ENCODE measurements at regions not wholly inside any gene's neighbourhood (a gene's known extent, or its start where the extent isn't known, plus 50 kb on each side); places are given as distances from the start of the nearest gene placed in this dataset.

GRCh38 chr7:47634273-47634672 is 52.4 kb upstream of the TNS3 start (continued):
- TF ChIP-seq USF2 (IDR thresholded peaks at IDR 0.05; ENCODE audit: low read depth, low read length) (no peak), BHLHE40 (IDR thresholded peaks at IDR 0.05; ENCODE audit: low read depth, low read length) (no peak), NFE2L2 (IDR thresholded peaks at IDR 0.05; ENCODE audit: low read depth, low read length) (no peak), MAFK (IDR thresholded peaks at IDR 0.05; ENCODE audit: low read depth, low read length) (no peak)

- in situ Hi-C loops (cut with MboI; ENCODE audit: low sequenced_read_pairs) (no loop called here), intact Hi-C loops (cut with micrococcal nuclease) (no loop called here), dilution Hi-C loops (cut with HindIII; ENCODE audit: low sequenced_read_pairs, unreplicated experiment) (no loop called here)
- WGBS, 2 experiments (ENCODE audit: extremely low coverage in 2 of 2, insufficient read length in 1 of 2): no CpG with 5 or more reads among the region's 10 CpGs
- BruUV-seq (replicated peaks): no TSS peak
- Histone ChIP-seq H3K4me3 (ENCODE audit: insufficient read depth, low read depth, low read length) (no peak overlapping the region), H3K56ac (ENCODE audit: extremely low read depth, insufficient read depth, low read length) (no peak overlapping the region), H2BK20ac (ENCODE audit: low read depth, low read length) (no peak overlapping the region), H3K4me1 (ENCODE audit: control insufficient read depth, insufficient read depth, low read length) (peaks cover 14% of the 10 kb centered on the region), H3K18ac (ENCODE audit: low read depth, low read length) (no peak overlapping the region; the same call in 1 of the 2 replicates), H3K23ac (ENCODE audit: low read depth, low read length) (no peak overlapping the region), H3K9me3 (ENCODE audit: control insufficient read depth, insufficient read depth, low read length) (no peaks in the 10 kb centered on the region), H2AFZ (replicated peaks; ENCODE audit: low read length, poor library complexity) (no peak overlapping the region), H2BK15ac (ENCODE audit: low read depth, low read length) (no peak overlapping the region; the same call in 2 of the 3 replicates), H2BK5ac (ENCODE audit: low read depth, low read length, poor library complexity, severe bottlenecking) (no peak overlapping the region), H3K14ac (replicated peaks; ENCODE audit: low read depth, low read length) (no peak overlapping the region), H3K4ac (ENCODE audit: low read depth, low read length) (peak overlapping the region; percentile 48), H4K5ac (ENCODE audit: low read depth, low read length) (no peak overlapping the region; the same call in 1 of the 2 replicates), H3K36me3 (ENCODE audit: control insufficient read depth, insufficient read depth, low read length) (no peaks in the 10 kb centered on the region), H2AK9ac (replicated peaks; ENCODE audit: low read depth, low read length, poor library complexity) (no peak overlapping the region), H3K27ac (ENCODE audit: insufficient read depth, low read length) (no peak overlapping the region), H3K4me2 (ENCODE audit: low read depth, low read length) (no peak overlapping the region), H3K9ac (ENCODE audit: low read depth, low read length) (no peak overlapping the region), H4K20me1 (ENCODE audit: insufficient read depth, low read length) (no peaks in the 10 kb centered on the region), H4K8ac (ENCODE audit: low read depth in 2 of 2, low read length in 2 of 2) (no peak overlapping the region), H3K79me1 (ENCODE audit: low read depth in 1 of 2, low read length in 2 of 2) (no peaks in the 10 kb centered on the region), H2AK5ac (ENCODE audit: low read depth, low read length) (peak overlapping the region; percentile 80), H3K27me3 (ENCODE audit: control insufficient read depth, insufficient read depth, low read length) (no peaks in the 10 kb centered on the region), H4K91ac (ENCODE audit: insufficient read depth, low read depth, low read length) (peak overlapping the region; percentile 24; the same call in 1 of the 2 replicates), H3K9me1 (ENCODE audit: insufficient read depth, low read length) (peaks cover 15% of the 10 kb centered on the region; the same call in 1 of the 2 replicates), H2BK120ac (ENCODE audit: low read depth, low read length) (peak overlapping the region; percentile 62)
- ChIA-PET CTCF (interaction anchor here (1.5 kb wide), 2 partner anchors 10 to 18 kb away, joined by 3 to 4 read pairs; no protein-coding TSS in a partner anchor), POLR2A (ENCODE audit: unreplicated experiment) (interaction anchor here (1.8 kb wide), 1 partner anchor 23 kb away, joined by 5 read pairs; no protein-coding TSS in a partner anchor)
- DNase-seq: no peak
- ATAC-seq (ENCODE audit: low read depth): no peak
- TF ChIP-seq RCOR1 (IDR thresholded peaks at IDR 0.05; ENCODE audit: insufficient replicate concordance, low read length) (no peak), MXI1 (IDR thresholded peaks at IDR 0.05; ENCODE audit: borderline replicate concordance, low read depth, low read length) (no peak), CEBPB (IDR thresholded peaks at IDR 0.05; ENCODE audit: low read depth, low read length) (no peak), RFX5 (IDR thresholded peaks at IDR 0.05; ENCODE audit: low read depth, low read length) (no peak), ELK1 (IDR thresholded peaks at IDR 0.05; ENCODE audit: borderline replicate concordance, low read depth, low read length) (no peak), POLR2A (IDR thresholded peaks at IDR 0.05; ENCODE audit: low read depth, low read length) (no peak), SMC3 (IDR thresholded peaks at IDR 0.05; ENCODE audit: low read depth, low read length) (no peak), MAFK (IDR thresholded peaks at IDR 0.05; ENCODE audit: low read depth, low read length) (no peak), CHD1 (IDR thresholded peaks at IDR 0.05; ENCODE audit: low read depth, low read length) (no peak), FOS (IDR thresholded peaks at IDR 0.05; ENCODE audit: low read depth, low read length) (no peak), USF2 (IDR thresholded peaks at IDR 0.05; ENCODE audit: low read depth, low read length) (no peak), BHLHE40 (IDR thresholded peaks at IDR 0.05; ENCODE audit: low read depth, low read length) (no peak), MAZ (IDR thresholded peaks at IDR 0.05; ENCODE audit: borderline replicate concordance, low read depth, low read length) (no peak)
These were observed 51.2 kb upstream of the TNS3 start for GRCh38 chr7:47633134-47633533.
